Renal cortex interstitium (tissue), 11 donors: ENCODE measurements at regions not wholly inside any gene's neighbourhood (a gene's known extent, or its start where the extent isn't known, plus 50 kb on each side); places are given as distances from the start of the nearest gene placed in this dataset.
"Not testable (repeated sequence)": the region's sequence is repeated elsewhere in the genome, so short reads cannot be mapped to it uniquely, and the experiment has no call there.

Experiments used
- DNase-seq, 11 donors: peaks; one replicate each; pipeline ENCODE4 v3.0.0-alpha.2; 2013; ENCODE audit warnings: low read depth in 9 of 11, low spot score in 4 of 11; ENCODE audit errors: extremely low read depth in 1 of 11

DNA sequence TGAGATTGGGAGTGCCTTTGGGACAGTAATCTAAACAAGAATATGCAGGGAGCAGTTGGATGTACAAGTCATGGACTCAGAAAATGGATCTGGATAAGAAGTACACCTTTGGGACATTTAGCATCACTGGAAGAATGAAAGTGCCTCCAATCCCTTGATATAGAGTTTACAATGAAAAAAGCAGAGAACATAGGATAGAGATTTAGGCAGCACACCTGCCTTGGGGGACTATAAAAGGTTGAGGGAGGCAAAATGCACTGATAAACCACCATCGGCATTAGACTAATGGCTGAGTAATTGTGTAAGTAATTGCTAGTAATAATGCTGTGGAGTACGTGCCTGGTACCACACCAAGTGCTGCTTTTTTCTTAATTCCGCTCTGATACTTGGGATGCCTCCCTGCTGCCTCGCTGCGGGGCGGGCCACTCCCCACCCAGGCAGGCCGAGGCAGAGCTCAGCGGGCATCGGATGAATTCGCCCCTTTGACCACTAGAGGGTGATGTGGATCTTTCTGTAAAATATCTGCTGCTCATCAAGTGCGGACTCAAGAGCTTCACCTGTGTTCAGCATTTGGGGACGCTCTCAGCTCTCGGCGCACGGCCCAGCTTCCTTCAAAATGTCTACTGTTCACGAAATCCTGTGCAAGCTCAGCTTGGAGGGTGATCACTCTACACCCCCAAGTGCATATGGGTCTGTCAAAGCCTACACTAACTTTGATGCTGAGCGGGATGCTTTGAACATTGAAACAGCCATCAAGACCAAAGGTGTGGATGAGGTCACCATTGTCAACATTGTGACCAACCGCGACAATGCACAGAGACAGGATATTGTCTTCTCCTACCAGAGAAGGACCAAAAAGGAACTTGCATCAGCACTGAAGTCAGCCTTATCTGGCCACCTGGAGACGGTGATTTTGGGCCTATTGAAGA is 99.9 kb downstream of the ANKRD18B start:
- peak; percentile 29 to 64 (median 50) for DNase-seq

DNA sequence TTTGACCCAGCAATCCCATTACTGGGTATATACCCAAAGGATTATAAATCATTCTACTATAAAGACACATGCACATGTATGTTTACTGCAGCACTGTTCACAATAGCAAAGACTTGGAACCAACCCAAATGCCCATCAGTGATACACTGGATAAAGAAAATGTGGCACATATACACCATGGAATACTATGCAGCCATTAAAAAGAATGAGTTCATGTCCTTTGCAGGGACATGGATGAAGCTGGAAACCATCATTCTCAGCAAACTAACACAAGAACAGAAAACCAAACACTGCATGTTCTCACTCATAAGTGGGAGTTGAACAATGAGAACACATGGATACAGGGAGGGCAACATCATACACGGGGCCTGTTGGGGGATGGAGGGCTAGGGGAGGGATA is 104.3 kb downstream of the ANKRD18B start:
- DNase-seq, result not testable (repeated sequence)

DNA sequence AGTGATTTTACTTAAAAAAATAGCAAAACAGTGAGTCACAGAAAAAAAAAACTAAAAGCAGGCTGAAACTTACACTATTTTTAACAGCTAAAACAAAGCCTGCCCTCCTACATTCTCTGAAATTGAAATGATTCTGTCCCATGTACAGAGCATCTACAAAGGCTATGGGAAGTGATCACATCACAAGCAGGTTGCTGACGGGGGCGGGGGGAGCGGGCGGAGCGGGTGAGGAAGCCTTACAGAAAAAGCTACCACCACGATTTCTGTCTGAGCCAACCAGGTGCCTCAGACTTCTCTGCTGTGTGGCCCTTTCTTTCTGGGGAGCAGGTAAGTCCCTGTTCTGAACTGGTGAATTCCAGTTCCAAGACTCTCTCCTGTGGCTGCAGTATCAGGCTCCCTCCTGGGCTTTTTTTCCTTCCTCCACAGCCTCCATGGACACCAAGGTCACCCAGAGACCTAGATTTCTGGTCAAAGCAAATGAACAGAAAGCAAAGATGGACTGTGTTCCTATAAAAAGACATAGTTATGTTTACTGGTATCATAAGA is 104.9 kb downstream of the ANKRD18B start:
- DNase-seq, result no peak

DNA sequence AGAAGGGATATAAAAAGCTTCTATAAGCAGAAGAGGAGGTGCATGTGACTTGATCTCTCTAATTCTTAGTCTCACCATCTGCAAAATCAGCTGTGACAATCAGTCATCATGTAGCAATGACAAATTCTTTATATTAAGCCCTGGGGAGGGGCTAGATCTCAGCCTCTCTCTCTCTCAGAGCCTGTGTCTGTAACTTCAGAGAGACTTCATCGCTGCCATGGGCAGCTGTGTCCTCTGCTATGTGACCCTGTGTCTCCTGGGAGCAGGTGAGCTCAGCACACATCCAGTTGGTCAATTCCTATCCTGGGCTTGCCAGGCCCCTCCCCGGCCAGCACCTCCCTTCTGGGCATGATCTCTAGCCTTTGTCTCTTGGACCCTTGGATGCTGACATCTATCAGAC is 109.6 kb downstream of the ANKRD18B start:
- DNase-seq, result no peak

DNA sequence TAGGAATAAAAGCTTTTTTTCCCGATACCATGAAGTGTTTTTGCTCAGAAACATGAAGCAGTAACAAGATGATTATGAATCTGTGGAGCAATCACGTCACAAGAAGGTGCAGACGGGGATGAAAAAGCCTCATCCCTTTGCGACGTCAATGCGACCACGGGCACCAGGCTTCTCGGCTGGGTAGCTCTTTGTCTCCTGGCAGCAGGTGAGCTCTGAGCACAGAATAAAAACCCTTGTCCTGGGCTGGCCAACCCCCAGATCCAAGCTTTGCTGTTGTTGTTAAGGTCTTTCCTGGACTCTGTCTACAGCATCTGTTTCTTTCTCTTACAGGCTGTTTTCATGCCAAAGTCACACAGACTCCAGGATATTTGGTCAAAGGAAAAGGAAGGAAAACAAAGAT is 113.8 kb downstream of the ANKRD18B start:
- no peak for DNase-seq

DNA sequence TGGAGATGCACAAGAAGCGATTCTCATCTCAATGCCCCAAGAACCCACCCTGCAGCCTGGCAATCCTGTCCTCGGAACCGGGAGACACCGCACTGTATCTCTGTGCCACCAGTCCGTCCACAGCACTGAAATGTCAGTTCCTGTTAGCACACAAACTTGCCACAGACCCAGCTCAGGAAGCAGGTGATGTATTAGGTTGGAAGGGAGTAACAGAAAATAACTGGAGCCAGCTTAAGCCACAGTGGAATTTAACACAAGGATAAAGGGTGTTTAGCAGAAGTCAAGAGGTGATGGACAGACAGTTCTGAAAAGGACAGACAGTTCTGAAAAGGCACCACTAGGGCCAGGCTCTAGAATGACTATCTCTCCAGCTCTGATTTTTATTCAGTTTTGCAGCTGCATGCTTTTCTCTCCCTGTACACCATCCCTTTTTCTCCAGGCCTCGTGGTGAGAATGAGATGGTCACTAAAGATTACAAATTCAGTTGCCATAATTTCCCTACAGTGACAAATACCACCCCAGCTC is 114.4 kb downstream of the ANKRD18B start:
- no peak for DNase-seq

DNA sequence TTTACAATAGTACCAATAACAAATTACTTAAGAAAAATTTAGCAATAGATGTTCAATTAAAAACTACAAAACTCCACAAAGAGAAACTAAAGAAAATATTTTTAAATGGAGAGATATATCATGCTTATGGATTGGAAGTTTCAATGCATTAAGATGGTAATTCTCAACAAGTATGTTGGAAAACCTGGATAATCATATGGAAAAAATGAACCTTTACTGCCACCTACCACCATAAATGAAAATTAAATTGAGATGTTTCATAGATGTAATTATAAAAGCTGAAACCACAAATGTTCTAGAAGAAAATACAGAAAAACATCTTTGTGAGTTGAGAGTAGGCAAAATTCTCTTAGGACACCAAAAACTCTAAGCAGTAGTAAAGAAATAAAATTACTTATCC is 121.7 kb downstream of the ANKRD18B start:
- no peak for DNase-seq

DNA sequence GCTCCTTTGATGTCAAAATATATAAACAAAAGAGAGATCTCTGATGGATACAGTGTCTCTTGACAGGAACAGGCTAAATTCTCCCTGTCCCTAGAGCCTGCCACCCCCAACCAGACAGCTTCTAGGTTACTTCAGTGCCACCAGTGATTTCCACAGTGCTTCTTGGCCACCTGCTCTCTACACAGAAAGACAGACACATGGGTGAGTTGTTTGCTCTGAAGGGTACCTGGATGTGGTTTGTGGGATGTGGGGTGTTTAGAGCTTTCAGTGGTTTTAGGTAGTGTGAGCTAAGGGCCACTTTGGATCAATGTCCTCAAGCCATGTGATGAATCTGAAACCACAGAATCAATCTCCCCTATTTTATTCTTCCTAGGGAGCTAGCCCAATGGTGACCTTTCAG is 125.4 kb downstream of the ANKRD18B start:
- no peak for DNase-seq

DNA sequence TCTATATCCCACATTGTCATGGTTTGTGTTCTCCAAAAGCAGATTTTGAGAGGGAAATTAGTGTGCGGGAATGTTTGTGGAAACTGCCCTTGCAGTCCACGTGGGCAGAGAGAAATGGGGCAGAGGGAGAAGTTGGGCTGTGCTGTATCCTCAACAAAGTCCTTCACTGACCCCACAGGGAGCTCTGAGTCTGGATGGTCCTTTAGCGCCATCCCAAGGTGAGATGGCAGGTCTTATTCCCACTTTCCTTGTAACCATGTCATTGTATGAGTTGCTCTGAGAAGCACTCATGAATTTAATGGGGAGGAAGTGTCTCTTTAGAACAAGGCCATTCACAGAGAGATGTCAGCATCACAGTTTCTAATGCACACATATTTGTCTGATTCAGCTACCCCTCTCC is 127.1 kb downstream of the ANKRD18B start:
- no peak for DNase-seq

DNA sequence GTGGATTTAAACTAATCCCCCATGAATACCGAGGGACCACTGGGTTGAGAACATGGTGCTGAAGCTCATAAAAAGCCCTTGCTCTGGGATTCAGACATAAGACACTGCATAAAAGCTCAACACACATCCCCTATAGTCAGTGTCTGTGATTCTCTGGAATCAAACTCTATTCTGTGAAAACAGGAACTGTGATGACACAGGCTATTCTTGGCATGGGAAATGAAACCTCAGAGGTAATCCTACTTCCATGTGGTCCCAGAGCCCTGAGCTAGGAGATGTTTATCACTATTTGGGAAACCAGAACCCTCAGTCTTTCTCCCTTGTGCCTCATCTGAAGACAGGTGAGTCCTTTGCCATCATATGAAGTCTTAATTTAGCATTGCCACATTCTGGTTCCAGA is 135.4 kb upstream of the PRSS3 start:
- DNase-seq, result no peak

DNA sequence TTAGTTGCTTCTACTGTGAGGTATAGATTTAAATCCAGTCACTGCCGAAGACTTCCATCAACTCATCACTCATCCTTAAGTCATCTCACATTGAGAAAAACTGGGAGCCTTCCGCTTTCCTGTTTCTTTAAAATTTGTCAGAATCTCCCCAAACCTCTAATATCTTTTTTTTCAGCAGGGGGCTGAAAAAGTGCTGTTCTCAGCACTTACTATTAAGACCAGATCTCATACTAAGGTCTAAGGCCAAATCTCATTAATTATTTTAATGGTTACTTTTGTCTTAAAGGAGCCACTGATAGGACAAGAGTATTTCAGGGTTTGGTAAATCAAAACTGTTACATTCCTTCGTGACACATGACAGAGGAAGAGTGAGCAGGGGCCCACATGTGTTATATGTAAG is 134.6 kb upstream of the PRSS3 start:
- DNase-seq, result no peak

DNA sequence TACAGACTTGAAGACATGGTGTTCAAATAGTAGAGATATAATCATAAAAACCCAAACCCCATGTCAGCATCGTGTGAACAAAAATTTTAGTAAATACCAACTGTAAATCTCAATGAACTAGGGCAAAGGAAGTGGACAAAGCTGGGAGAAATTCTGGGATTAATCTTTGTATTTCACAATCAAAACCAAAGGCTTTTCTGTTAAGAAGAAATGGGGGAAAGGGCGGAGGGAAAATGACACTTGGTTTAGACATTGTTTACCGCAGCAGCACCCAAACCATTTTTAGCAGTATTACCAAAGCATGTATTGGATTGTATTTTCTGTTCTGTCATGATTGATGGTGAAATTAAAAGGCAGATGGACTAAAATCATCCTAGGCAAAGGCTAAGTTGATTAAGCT is 134.2 kb upstream of the PRSS3 start:
- DNase-seq, result no peak

DNA sequence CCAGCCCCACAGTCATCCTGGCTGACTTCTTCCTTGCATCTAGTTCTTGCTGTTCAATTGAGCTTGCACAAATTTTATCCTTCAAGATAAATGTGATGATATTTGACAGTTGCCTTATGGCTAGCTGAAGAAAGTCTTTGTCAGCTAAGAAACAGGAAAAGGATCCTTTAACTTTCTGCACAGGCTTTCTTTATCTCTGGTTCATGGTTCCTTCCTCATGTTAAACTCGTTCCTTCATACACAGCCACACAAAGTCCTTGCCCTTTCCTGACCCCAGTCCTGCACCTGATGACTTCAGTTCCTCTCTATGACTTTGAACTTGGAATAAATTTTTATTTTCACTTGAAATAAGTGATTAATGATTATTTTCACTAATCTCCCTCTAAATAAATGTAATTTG is 132.5 kb upstream of the PRSS3 start:
- no peak for DNase-seq

DNA sequence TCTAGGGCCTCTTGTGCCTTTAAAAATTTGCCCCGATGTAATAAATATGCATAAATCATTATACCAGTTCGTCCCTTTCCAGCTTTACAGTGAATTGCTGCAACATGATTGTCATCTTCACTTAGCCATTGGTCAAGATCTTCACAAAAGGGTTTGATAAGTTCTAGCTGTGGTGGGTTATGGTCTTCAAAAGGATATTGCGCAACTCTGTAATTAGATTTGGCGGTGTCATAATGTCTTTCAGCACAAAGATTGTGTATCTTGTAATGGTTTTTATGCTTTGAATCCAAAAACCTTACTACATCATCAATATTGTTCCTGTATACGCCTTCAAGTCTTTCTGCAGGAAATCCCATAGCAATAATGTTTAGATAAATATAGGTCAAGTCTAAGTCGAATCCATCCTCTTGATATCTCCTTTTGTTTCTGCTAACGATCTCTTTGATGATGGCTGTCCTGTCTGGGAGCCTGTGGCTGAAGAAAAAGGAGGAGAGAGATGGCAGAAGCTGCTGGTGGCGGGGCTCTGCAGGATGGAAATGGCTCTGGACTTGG is 119.1 kb upstream of the PRSS3 start:
- peak in 1 of 11 donors; percentile 18 for DNase-seq

DNA sequence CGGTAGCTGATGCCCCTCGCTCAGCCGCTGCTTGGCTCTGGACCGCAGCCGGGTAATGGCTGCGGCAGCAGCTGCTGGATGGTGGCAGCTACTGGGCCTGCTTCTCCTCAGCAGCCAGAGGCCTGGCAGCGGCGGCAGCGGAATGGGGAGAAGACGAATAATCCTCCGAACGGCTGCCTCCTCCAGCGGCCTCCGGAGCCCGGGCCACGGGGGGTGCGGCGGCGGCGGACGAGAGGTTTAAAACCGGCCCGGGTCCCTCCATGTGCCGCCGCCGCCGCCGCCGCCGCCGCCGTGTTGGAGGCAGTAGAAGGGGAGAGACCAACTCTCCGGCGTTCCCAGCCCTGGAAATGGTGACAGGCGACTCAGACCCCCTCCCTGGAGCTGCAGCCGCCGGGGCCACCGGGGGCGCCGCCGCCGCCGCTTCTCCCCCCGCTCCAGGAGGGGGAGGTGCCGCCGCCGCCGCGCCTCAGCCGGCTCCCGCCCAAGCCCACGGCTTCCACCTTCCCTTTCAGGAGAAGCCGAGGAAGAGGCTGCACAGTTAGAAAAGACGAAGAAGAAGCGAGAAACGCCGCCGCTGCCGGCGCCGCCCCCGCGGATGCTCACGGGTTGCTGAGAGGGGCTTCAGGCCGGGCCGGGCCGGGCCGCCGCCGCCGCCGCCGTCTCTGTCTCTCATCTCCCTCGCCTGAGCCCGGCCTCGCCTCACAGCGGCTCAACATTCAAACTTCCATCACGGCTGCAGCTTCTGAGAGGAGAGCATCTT is 118.4 kb upstream of the PRSS3 start:
- peak in 7 of 11 donors; percentile 12 to 48 (median 40) for DNase-seq

DNA sequence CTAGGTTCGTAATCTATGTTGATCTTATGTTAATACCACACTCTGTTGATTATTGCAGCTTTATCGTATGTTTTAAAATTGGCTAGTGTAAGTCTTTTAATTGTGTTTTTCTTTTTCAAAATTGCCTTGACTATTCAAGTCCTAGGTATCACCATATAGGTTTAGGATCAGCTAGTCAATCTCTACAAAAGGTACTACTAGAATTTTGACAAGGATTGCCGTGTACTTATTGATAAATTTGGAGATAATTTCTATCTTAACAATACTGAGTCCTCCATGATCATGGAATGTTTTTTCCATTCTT is 117.9 kb upstream of the PRSS3 start:
- DNase-seq, result peak in 1 of 11 donors; percentile 16

DNA sequence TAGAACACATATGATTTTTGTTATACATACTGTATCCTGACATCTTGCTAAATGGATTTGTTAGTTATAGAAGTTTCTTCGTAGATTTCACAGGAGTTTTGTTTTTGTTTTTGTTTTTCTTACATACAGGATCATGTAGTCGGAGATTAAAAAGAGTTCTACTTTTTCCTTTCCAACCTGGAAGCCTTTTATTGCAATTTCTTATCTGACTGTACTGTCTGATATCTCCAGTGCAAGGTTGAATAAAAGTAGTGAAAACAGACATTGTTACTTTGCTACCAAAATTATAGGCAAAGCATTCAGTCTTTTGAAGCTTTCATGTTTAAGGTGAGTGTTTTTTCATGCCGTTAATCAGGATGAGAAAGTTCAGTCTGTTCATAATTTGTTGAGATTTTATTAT is 117.4 kb upstream of the PRSS3 start:
- DNase-seq, result no peak

DNA sequence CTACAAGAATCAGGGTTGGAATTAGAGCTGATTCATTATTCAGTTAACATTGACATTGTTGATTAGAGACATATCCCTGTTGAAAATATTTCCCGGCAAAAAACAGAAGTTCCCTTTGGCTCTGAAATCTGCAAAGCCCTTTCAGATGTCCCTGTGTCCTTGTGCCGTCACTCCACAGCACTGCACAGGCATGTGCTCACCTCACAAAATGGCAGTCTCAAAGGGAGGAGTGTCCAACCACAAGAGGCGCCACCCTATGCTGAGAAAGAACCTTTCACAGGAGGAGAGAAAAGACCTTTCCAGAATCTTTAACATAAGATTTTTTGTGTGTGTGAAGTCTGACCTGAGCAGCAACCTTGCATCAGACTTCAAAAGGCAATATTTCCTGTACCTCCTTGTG is 112.8 kb upstream of the PRSS3 start:
- DNase-seq, result no peak

DNA sequence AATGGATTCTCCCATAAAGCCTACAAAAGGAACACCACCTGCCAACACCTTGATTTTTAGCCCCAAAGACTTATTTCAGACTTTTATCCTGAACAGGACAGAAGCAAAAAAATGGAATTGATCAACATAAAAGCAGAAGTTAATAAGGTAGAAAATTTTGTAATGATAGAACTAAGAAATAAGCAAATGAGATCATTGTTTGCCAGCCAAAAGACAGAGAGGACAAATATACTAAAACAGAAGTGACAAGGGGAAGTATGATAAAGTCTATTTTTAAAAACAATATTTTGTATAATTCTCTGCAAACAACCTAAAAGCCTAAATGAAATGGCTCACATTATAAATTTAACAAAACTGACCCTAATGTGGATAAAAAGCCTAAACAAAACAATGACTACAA is 110.5 kb upstream of the PRSS3 start:
- no peak for DNase-seq

DNA sequence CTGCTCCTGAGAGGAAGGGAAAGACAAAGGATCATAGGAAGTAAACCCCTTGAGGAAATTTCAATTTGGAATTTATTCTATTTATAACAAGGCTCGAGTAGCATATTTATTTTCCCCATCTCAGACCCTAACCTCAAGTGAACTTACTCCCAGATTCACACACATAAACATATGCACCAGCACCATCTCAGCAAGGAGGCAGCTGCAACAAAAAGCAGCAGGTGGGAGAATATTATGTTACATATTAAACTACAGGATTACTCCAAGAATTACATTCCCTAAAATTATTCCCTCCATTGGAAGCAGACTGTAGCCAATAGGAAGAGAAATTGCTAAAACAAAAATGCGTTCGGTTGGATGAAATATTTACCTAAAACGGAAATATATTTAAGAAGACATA is 108.4 kb upstream of the PRSS3 start:
- no peak for DNase-seq
